NCI-H146 (cell line): ENCODE measurements at regions not wholly inside any gene's neighbourhood (a gene's known extent, or its start where the extent isn't known, plus 50 kb on each side); places are given as distances from the start of the nearest gene placed in this dataset.

Experiments
- DNase-seq: peaks from one replicate; lab custom pipeline; 2025; lab: John Stamatoyannopoulos, UW

DNA sequence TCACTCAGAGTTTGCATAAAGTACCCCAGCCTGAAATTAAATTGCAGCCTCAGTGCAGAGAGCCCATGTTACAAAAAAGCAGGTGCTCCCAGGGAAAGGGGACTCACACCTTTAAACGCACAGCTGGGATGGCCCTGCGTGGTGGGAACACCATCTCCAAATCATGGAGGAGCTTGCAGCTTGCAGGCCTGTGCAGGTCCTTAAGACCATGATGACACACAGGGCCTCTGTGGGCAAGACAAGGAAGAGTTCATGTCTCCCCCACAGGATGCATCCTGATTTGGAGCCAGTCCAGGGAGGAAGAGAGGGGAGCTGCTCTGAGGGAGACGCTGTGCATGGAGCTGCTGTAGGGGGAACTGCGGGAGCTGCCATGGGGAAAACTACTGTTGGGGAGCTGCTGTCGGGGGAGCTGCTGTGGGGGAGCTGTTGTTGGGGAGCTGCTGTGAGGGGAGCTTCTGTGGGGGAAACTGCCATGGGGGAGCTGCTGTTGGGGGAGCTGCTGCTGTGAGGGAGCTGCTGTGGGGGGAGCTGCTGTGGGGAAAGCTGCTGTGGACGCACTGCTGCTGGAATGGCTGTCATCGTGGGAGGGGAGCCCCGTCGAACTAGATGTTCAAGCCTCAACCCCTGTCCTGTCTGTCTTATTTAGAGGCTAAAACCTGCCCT, 113.9 kb downstream of the MATN1 start:
- no peak for DNase-seq

DNA sequence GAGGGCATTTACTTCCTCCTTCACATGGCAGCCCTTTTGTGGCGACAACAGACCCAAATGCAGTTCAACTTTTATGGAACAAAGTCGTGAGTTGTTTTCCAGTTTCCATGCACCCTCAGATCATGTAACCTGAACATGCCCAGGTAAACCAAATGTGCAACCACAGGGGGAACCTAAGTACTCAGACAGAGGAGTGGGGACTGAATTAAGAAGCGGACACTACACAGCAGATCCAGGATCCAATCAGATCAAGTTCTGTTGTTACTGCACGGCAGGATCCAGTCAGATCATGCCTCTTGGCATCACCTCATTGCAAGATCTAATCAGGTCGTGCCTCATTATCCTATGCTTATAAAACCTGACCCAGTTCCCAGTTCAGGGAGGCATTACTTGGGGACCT, 115.7 kb downstream of the MATN1 start:
- DNase-seq = no peak

DNA sequence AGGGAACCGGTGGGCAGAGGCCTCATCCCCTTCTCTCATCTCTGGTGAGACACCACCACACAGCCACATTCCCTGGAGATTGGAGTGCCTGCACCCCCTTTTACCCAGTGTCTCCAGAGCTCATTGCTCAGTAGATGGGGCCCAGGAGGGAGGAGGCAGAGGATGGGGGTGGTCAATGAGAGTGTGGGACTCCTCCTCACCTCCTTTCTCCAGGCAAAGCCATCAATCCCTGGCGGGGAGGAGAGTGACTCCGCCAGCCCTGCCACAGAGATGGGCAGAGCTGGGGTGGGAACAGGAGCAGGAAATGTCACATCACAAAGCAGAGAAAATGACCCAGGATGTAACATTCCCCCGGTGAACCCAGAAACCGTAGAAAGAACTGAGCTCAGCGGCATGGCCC, 117.2 kb downstream of the MATN1 start:
- no peak for DNase-seq

DNA sequence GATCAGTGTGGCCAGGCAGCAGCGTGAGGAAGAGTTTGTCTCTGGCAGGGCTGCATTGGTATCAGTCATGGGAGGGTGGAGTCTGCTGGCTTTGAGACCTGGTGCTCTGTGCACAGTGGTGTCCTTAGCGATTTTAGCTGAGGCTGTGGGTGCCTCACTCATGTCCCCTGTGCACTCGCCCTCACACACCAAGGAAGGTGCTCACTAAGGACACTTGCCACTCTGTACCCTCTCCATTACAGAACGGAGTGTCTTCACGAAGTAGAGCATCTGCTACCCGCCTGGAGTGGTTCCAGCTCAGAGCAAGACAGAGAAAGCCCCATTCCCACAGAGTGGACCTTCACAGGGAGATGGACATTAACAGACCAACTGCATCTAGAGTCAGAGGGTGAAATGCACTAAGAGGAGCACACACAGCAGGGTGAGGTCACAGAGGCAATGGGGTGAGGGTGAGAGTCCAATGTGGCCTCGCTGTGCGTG, 117.9 kb downstream of the MATN1 start:
- DNase-seq = no peak

DNA sequence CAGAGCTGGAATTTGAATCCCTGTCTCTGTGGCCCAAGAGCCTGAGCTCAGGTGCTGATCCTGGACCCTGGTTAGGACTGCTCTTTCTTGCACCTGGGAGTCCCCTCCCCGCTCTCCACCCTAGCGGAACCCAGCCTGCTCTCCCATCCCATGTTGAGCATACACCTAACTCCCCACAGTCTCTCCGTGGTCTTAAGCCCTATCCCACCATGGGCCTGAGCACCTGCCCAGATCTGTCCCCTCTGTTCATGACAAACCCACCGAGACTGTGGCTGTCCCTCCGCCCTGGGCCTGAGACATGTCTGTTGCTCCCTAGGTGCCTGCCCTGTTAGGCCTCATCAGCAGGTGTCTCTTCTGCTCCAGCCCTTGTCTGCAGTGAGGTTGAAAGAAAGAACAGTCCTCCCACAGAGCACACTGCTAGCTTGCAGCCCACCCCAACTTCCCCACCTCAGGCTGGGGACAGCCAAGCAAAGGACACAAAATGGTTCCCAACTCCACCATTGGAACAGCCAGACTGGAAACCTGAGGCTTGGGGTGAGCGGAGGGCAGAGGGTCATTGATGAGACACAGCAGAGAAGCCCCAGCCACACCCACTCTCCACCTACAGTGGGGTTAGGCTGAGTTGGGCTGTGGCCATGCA, 118.5 kb downstream of the MATN1 start:
- DNase-seq = no peak

DNA sequence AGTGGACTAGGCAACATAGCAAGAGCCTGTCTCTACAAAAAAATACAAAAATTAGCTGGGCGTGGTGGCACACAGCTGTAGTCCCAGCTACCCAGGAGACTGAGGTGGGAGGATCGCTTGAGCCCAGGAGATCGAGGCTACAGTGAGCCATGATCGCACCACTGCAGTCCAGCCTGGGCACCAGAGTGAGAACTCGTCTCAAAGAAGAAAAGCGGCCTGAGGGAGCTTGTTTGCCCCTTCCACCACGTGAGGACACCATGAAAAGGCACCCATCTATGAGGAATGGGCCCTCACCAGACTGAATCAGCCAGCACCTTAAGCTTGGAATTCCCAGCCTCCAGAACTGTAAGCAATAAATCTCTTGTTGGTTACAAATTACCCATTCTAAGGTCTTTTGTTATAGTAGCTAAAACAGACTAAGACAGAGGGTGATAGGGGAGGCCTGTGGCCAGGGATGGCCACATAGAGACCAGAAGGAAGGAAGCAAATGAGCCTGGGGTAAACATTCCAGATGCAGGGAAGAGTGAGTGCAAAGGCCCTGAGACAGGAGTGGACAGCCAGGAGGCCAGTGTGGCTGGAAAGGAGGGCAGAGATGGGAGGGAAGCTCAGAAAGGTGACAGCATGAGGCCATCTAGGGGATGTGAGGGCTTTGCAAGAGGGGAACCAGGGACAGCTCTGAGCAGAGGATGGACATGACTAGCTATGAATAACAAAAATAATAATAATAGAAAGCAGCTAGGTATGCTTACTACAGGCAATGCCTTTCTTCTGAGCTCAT, 120.1 kb downstream of the MATN1 start:
- no peak for DNase-seq

DNA sequence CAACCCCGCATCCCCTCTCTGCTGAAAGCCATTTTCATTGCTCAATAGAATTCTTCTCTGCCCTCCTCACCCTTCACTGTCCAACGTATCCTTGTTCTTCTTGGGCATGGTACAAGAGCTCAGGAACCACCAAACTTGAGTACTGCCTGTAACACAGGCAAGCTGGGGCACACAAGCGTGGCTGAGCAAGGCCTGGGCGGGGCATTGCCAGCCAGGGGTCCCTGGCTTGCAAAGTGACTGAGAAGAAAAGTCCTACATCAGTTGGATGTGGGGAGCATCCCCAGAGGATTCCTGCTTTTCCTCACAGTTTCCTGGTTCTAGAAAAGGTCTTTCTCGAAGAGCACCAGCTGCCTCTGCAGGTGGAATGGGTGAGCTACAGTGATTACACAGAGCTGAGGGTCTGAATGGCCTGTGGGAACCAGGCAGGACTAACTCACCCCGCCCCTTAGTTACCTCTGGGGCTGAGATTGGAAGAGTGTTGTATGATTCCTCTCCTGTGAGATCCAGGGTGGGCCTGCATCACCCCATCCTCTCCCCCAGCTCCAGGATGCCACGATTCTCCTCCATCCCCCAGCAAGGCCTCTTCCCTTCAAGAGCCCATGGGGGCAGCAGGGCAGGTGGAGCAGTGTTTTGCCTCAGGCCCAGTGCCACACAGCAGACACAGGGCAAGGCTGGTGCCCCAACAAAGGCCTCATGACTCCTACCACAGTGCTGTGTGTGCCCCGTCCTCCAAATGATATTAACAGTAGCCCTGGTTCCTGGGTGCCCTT, 121.9 kb downstream of the MATN1 start:
- no peak for DNase-seq

DNA sequence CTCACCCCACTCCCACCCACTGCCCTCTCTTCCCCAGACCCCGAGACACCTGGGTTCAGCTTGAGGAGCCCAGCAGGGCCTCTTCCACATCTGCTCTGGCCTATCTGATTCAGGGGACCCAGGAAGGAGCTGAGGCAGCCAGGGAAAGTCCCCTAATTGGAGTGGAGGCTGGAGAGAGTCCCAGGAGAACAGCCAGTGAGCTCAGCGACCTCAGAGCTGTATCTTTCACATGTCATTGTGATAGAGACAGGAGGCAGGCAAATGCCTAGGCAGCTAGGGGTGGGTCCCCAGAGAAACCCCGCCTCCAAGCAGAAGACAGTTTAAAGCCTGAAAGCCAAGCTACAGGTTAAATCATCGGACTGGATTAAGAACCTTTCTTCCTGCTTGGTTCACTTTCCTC, 122.7 kb downstream of the MATN1 start:
- DNase-seq = no peak

DNA sequence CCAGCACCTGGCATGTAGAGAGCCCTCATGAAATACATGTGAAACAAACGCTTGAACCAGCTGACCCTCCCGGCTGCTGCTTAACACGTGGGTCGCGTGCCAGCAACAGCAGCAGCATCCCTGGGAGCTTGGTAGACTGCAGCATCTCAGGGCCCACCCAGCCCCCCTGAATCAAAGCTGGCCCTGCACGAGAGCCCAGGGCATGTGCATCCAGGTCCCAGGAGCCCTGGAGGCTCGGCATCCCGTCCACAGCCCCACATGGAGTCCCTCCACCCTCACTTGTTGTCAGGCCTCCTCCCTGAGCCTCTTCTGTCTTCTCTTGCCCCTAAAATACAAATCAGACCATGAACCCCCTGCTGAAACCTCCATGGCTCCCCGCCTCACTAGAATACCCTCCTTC, 123.1 kb downstream of the MATN1 start:
- DNase-seq = no peak

DNA sequence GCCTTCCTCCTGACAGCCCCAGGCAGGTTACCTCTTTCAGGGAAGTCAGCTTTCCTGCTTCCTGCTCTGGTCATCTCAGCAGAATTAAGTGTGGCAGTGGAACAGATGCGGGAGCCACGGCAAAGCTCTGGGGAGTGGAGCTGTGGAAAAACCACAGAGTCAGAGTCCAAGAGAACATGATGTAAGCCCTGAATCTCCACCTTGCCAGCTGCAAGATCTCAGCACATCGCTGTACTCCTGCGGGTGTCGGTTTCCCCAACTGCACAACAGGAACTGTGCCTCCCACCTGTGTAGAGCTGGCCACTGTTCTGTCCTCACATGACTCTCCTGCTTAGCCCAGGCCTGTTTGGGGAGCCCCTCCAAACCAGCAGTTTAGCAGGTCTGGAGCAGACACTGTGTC, 123.7 kb downstream of the MATN1 start:
- no peak for DNase-seq

DNA sequence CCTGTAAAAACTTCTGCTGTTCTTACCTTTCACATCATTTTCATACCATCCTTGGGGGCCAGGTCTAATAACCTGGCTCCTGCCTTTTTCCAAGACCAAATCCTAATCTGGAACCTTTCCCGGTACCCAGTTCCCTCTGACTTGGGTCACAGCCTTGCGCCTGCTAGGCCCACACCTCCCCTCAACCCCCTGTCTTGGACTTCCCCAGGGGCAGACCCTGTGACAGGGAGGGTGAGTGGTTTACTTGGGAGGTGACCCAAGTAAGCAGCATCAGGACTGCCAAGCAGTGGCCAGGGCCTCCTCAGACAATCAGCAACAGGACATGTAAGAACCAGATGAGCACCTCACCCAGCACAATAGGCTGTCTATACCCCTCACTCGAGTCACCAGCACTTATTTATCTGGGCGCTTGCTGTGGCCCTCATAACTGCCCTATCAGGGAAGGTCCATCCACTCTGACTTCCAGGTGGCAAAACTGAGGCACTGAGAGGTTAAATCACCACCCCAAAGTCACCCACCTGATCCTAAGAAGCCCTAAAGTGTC, 124.7 kb downstream of the MATN1 start:
- DNase-seq = no peak

DNA sequence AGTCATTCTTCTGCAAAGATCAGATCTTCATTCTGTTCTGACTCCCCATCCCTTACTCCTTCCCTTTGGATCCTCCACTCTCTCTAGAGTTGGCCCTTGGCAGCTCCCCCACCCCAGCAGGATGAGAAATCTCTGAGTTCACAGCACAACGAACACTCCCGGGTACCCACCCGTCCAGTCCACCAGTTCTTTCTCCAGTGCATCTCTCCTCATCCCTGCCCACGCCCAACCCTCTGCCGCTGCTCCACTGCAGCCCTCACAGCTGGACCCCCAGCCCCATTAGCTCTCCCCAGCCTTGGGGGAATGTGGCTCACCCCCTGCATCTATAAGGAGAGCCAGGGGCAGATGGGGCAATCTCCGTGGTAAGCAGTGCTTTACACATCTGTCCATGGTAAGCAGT, 125.7 kb downstream of the MATN1 start:
- DNase-seq = no peak

DNA sequence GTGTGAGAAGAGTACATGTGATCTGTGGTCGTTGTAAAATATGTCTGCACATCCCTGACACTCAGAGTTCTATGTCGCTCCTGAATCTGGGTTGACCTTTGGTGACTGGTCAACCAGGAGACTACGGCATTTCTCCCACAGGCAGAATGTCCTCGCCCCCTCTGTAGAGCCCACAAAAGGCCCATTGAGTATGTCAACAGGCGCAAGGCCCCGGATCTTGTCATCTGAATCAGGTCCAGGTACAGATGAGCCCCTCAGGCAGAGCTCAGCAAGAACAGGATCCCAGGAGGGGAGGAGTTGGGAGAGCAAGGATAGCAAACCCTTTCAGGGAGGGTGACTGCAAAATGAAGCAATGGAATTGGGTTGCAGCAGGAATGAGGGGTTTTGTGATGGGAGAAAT, 126.5 kb downstream of the MATN1 start:
- DNase-seq = no peak

DNA sequence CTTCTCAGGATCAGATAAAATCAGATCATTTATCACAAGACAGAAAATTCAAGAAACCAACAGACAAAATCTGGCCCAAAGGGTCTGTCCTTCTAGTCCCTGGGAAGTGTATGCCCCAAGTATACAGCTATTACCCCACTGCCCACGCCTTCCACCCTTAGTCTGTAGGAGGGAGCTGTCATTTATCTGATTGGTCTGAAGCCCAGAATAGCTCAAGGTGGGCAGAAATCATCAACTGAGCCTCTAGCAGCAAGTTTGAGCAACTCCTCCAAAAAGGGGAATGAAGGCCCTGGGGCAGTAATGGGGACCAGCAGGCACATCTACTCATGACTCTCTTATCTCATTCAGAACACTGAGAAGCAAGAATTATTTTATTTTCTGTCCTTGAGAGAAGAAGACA, 126.9 kb downstream of the MATN1 start:
- no peak for DNase-seq

DNA sequence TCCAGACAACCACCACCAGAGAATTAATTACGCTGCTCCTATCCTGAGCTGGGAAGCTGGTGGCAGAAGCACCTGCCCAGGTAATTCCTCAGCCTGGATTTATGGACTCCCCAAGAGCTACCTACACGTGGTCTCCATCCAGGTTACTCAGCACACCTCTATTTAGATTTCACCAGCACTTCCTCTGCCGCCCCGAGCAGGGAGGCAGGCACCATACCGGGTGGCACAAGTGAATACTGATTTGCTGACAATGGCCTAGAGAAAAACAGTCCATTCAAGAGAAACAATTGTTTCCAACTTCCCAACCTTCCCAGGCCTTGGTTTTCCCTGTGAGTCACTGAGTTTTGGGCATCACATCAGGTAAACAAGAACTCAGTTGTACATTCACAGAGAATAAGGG, 134.3 kb downstream of the MATN1 start:
- no peak for DNase-seq

DNA sequence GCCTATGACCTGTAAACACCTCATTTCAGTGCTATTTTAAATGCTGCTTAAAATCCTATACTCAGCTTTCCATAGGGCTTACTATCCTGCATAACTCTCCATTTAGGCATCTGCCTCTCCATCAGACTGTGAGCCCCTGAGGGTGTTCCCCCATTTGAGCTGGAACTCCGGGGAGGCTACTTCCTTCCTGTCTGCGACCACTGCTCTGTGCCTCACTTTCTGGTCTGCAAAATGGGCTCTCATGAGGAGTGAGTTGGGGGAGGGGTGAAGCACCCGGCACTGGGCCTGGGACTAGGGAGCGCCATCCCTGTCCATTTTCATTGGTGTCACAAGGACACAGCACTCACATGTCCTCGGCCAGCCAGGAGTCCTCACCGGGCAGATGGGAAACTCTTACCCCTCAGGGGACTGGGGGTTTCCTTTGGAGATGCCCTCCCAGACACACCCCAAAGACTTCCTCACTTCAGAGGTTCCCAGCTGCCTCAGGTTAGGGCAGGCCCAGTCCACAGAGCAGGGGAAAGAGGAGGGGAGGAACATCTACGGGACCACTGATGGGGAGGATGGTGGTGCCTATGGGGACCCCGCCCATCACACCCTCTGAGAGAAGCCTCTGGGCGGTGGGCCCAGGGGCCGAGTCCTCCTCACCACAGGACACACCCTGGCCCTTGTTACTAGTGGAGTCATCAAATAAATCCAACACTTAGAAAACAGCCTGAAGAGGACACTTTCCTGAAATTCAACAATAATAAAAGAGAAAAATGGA, 134.9 kb downstream of the MATN1 start:
- no peak for DNase-seq

DNA sequence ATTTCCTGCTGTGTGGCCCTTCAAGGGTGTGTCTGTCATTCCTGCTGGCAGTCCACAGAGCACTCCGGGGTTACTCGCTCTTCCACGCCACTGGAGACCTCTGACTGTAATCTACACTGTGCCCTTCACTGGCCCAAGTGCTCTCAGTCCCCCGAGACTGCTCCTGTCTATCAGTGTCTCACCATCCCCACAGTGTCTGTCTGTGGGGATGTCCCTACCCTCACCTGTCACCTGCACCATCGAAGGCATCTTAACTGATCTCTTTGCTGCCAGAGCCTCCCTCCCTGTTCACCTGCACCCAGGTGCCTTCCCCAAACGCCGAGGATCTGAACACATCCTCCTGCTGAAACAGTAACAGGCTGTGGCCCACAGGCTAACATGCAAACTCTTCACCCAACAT, 136.7 kb downstream of the MATN1 start:
- no peak for DNase-seq

DNA sequence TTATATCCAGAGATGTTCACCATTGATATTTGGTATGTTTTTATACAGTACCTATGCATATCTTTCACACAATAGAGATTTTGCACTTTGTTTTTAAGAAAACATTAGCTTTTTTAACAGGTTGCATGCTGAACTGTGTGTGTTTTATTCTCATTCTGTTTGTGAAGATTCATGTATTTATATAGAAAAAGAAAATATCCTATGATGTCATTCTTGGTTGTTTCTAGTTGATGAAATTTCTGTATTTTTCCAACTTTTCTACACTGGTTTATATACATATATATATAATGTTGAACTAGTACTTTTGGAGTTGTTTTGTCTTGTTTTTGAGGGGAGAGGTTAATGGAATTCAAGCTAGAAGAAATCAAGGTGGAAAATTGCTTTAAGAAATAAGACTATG, 143.8 kb downstream of the MATN1 start:
- DNase-seq = no peak

DNA sequence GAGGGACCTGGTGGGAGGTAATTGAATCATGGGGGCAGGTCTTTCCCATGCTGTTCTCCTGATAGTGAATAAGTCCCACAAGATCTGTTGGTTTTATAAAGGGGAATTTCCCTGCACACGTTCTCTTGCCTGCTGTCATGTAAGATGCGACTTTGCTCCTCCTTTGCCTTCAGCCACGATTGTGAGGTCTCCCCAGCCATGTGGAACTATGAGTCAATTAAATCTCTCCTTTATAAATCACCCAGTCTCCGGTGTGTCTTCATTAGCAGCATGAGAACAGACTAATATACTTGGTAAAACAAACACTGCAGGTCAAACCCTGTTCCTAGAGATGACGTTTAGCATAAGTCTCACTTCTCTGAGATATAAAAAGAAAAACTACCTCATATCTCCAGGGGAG, 148.3 kb downstream of the MATN1 start:
- DNase-seq = no peak

DNA sequence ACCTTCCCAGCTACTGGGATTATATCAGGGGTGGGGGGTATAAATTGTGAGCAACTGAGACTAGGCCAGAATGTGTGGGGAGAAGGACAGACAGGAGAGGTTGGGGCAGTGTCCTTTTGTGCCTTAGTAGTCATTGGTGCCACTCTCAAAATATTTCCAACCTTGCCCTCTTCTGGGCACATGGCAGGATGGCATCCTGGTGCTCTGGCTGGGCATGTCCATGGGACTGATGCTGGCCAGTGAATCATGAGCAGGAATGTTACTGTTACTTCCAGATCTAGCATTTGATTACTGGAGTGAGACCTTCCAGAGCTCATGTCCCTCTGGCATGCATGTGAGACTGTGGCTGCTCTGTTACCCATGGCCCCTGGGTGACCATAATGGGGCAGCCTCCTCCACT, 151.2 kb downstream of the MATN1 start:
- DNase-seq = no peak

DNA sequence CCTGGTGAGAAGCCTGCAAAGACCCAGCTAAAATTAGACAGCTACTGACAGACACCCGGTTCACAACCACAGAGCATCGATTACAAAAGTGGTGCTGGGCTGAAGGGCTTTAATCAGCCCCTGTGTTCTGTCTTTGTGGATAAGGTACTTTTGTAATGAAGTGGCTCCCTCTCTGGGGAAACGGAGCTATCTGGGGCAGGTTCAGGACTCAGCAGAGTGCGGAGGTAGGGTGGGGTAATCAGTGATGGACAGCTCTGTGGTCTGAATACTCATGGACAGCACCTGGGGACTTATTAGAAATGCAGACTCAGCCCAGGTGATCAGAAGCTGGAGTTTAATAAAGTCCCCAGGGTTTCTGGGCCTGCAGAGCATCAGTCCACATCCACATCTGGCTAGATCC, 152.0 kb downstream of the MATN1 start:
- no peak for DNase-seq

DNA sequence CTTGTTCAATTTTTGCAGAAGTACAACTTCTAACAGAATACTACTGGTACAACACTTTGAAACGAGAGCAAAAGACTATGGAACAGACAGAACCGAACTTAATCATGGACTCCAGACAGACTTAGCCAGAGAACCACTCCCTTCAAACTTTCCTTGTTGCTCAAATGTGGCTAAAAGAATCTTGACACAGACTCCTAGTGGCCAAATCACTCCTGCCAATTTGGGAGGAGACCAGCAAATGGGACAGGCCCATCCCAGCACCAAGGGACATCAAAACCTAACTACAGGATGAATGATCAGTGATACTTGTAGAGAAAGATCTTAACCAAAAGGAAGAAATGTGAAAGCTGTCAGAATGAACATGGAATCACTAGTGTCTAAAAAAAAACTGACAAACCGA, 154.0 kb downstream of the MATN1 start:
- no peak for DNase-seq
